SH-SY5Y (cell line): ENCODE measurements at regions not wholly inside any gene's neighbourhood (a gene's known extent, or its start where the extent isn't known, plus 50 kb on each side); places are given as distances from the start of the nearest gene placed in this dataset.

Experiments
- GATA2 ChIP-seq: IDR thresholded peaks from 2 replicates; pipeline ENCODE4 v1.6.1; 2011; ENCODE audit warnings: mild to moderate bottlenecking, low read depth, low read length
- GATA3 ChIP-seq: IDR thresholded peaks from 2 replicates; pipeline ENCODE4 v1.6.1; 2011; ENCODE audit warnings: low read depth, mild to moderate bottlenecking, low read length, moderate library complexity

DNA sequence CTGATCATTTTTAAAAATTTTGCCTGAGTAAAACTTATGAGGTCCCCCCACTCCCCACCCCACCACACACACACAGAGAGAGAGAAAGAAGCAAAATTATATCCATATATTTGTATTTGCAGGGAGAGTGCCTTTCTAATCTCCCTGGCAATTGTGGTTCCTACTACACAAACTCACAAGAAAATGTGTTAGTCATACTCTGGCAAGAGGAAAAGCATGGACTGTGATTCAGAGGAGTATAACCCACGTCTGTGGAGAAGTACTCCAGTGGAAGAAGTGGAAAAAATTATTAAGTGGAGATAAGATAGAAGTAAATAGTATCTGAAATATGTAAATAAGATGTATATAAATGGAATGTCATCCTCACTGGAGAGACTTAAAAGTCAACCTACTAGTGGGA is 114.0 kb downstream of the DSEL start:
- TF ChIP-seq GATA2 (no peak), GATA3 (no peak)
